Mesendoderm (in vitro differentiated cells): ENCODE measurements at regions not wholly inside any gene's neighbourhood (a gene's known extent, or its start where the extent isn't known, plus 50 kb on each side); places are given as distances from the start of the nearest gene placed in this dataset.
A peak's percentile ranks its signal among the peaks of the same experiment; 100 is the strongest.

Experiments
- DNase-seq: peaks from one replicate; pipeline ENCODE4 v3.0.0; 2013
- H2AK5ac ChIP-seq: 2 replicates; pipeline ENCODE4 v1.6.1; 2013; ENCODE audit warnings: low read length, inconsistent platforms
- H2BK120ac ChIP-seq: 2 replicates; pipeline ENCODE4 v1.6.1; 2013; ENCODE audit warnings: low read depth, mild to moderate bottlenecking, low read length, moderate library complexity, mixed read lengths
- H2BK15ac ChIP-seq: replicated peaks from 2 replicates; pipeline ENCODE4 v1.6.1; 2013; ENCODE audit warnings: low read depth, mild to moderate bottlenecking, moderate library complexity
- H2BK5ac ChIP-seq: 2 replicates; pipeline ENCODE4 v1.6.1; 2013; ENCODE audit warnings: low read length, inconsistent platforms
- H3K18ac ChIP-seq: 2 replicates; pipeline ENCODE4 v1.6.1; 2013; ENCODE audit warnings: mild to moderate bottlenecking, low read length, mixed read lengths
- H3K23ac ChIP-seq: one replicate; pipeline ENCODE4 v1.6.1; 2013; ENCODE audit warnings: low read length
- H3K27ac ChIP-seq: 2 replicates; pipeline ENCODE4 v1.5.1; 2013; ENCODE audit warnings: low read depth, mild to moderate bottlenecking, inconsistent platforms, low read length, moderate library complexity
- H3K27me3 ChIP-seq: 2 replicates; pipeline ENCODE4 v1.6.1; 2013; ENCODE audit warnings: low read length, control low read depth, mild to moderate bottlenecking, inconsistent platforms; ENCODE audit not compliant: insufficient read depth, poor library complexity
- H3K36me3 ChIP-seq: 2 replicates; pipeline ENCODE4 v1.6.1; 2013; ENCODE audit warnings: low read length, inconsistent platforms; ENCODE audit not compliant: control insufficient read depth, insufficient read depth
- H3K4ac ChIP-seq: one replicate; pipeline ENCODE4 v1.6.1; 2013; ENCODE audit warnings: low read depth, mild to moderate bottlenecking, low read length, moderate library complexity
- H3K4me1 ChIP-seq: 2 replicates; pipeline ENCODE4 v1.6.1; 2013; ENCODE audit warnings: low read depth, low read length, inconsistent platforms; ENCODE audit not compliant: control insufficient read depth
- H3K4me2 ChIP-seq: 2 replicates; pipeline ENCODE4 v1.6.1; 2013; ENCODE audit warnings: low read length
- H3K4me3 ChIP-seq: 2 replicates; pipeline ENCODE4 v1.5.1; 2013; ENCODE audit warnings: mild to moderate bottlenecking, low read length
- H3K56ac ChIP-seq: one replicate; pipeline ENCODE4 v1.6.1; 2013; ENCODE audit warnings: low read length
- H3K79me1 ChIP-seq: 2 replicates; pipeline ENCODE4 v1.6.1; 2013; ENCODE audit warnings: low read length, inconsistent platforms
- H3K79me2 ChIP-seq: 2 replicates; pipeline ENCODE4 v1.6.1; 2013; ENCODE audit warnings: mild to moderate bottlenecking, low read length; ENCODE audit not compliant: control insufficient read depth, insufficient read depth
- H3K9ac ChIP-seq: 2 replicates; pipeline ENCODE4 v1.6.1; 2013; ENCODE audit warnings: low read length, inconsistent platforms
- H4K5ac ChIP-seq: one replicate; pipeline ENCODE4 v1.6.1; 2013; ENCODE audit warnings: low read length
- H4K8ac ChIP-seq: one replicate; pipeline ENCODE4 v1.6.1; 2013; ENCODE audit warnings: low read depth, mild to moderate bottlenecking, control low read depth, low read length, moderate library complexity
- WGBS: extraction: QIAGEN DNeasy Blood & Tissue Kit; methylation state at CpG from one replicate; pipeline ENCODE4 v1.1.7; 2013; ENCODE audit warnings: low lambda C conversion rate, missing lambda C conversion rate; ENCODE audit not compliant: insufficient coverage; ENCODE audit errors: extremely low coverage; 5-methylcytosine and 5-hydroxymethylcytosine counted together

DNA sequence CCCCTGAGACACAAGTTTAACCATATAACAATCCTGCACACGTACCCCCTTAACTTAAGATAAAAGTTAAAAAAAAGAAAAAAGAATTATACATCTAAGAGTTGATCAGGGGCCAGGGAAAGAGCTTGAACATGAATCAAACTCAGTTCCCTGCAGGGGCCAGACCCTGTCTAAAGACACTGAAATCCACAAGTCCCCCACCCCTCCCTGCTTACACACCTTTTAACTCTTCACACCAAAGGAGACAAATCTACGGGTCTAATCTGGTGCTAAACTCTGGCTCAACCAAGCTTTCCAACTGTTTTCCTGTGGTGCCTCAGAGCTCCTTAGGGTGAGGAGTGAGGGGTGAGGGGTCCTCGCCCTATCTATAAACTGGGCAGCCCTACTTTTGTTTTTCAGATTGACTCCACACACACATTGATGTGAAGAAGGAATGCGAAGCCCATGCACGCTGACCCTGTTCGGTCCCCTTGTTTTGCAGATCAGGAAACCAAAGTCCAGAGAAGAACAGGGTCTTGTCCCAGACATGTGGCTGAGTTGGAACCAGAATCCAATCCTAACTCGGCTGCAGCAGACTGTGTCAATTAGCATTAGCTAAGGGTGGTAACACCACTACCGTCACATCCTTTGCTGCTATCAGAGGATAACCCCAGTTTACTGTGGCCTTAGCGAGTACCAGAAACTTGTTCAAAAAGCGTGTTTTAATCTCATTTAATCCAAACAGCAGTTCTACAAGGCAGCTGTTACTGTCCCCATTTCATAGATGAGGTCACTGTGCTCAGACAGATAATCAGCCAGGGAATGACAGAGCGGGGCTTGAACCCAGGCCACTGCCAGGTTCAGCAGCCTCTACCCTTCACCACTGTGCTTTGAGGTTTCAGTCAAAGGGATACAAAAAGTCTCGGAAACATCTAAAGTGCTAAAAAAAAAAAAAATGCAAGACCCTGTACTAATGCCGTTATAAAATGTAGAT, 145.2 kb upstream of the SYT13 start:
- H2AK5ac ChIP-seq = no peak overlapping the region
- DNase-seq = peak; percentile 77
- peaks cover 11% of the 10 kb centered on the region for H3K4me1 ChIP-seq
- H2BK120ac ChIP-seq = peak overlapping the region; percentile 7
- H3K4me3 ChIP-seq = no peak overlapping the region
- no peak overlapping the region for H3K23ac ChIP-seq
- peak overlapping the region; percentile 16 for H3K27ac ChIP-seq
- no peaks in the 10 kb centered on the region for H3K79me1 ChIP-seq
- H3K27me3 ChIP-seq = no peaks in the 10 kb centered on the region
- H3K18ac ChIP-seq = peak overlapping the region; percentile 69
- no peaks in the 10 kb centered on the region for H3K36me3 ChIP-seq
- peak overlapping the region; percentile 3 for H2BK5ac ChIP-seq
- peak overlapping the region; percentile 73 for H3K56ac ChIP-seq
- no peak overlapping the region for H2BK15ac ChIP-seq
- WGBS = no CpG with 5 or more reads among the region's 13 CpGs
- peak overlapping the region; percentile 41 for H3K4ac ChIP-seq
- H4K8ac ChIP-seq = no peak overlapping the region
- H4K5ac ChIP-seq = no peak overlapping the region
- H3K4me2 ChIP-seq = no peak overlapping the region
- H3K9ac ChIP-seq = no peak overlapping the region
- H3K79me2 ChIP-seq = no peaks in the 10 kb centered on the region

DNA sequence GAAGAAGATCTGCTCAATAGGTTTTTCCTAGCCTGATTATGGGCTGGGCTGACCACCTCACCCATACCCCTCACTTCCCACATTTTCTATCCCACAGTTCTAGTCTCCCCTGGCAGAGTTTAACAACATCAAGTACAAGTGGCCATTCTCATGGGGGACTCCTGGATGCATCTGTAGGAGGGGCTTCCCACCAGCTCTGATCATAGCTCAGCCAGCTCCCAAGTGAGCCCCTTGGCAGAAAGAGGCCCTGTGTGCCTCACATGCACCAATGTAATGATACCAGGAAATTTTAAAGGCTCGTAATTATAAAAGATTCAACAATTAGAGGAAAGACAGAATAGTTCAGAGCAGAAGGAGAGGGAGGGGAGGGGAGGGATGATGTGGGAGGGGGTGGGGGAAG, 144.2 kb upstream of the SYT13 start:
- Histone ChIP-seq H3K18ac (peak overlapping the region; percentile 52), H3K79me1 (no peaks in the 10 kb centered on the region), H2BK15ac (peak overlapping the region; percentile 23), H3K4ac (no peak overlapping the region), H2BK5ac (no peak overlapping the region), H2AK5ac (no peak overlapping the region), H3K79me2 (no peaks in the 10 kb centered on the region), H3K4me3 (no peak overlapping the region), H3K4me1 (peaks cover 11% of the 10 kb centered on the region), H3K9ac (no peak overlapping the region), H3K27ac (no peak overlapping the region), H4K8ac (no peak overlapping the region), H3K27me3 (no peaks in the 10 kb centered on the region), H3K36me3 (no peaks in the 10 kb centered on the region), H3K4me2 (no peak overlapping the region), H2BK120ac (peak overlapping the region; percentile 37), H3K56ac (no peak overlapping the region), H4K5ac (no peak overlapping the region), H3K23ac (no peak overlapping the region)
- no CpG with 5 or more reads among the region's 1 CpG for WGBS
- DNase-seq = no peak

DNA sequence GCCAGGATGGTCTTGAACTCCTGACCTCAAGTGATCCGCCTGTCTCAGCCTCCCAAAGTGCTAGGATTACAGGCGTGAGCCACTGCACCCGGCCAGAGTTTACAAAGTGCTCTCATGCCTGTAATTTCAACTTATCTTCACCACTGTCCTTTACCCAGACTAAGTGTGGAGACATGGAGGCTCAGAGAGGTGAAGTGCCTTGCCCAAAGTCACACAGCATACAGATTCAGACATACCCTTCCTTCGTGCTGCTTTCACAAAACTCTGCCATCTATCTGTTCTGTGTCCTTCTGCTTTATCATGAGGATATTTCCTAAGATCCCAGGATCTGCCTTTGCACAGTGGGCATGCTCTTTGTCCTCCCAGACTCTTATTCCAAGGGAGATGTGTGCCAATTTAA, 143.6 kb upstream of the SYT13 start:
- no peak overlapping the region for H3K23ac ChIP-seq
- no peak overlapping the region for H2BK5ac ChIP-seq
- H3K56ac ChIP-seq = no peak overlapping the region
- no peak overlapping the region for H2BK15ac ChIP-seq
- no peaks in the 10 kb centered on the region for H3K79me2 ChIP-seq
- no peak overlapping the region for H4K5ac ChIP-seq
- H3K4me3 ChIP-seq = no peak overlapping the region
- no CpG with 5 or more reads among the region's 4 CpGs for WGBS
- no peak overlapping the region for H3K27ac ChIP-seq
- no peak for DNase-seq
- no peaks in the 10 kb centered on the region for H3K79me1 ChIP-seq
- no peak overlapping the region for H3K4me2 ChIP-seq
- H3K4me1 ChIP-seq = peaks cover 11% of the 10 kb centered on the region
- no peaks in the 10 kb centered on the region for H3K36me3 ChIP-seq
- no peak overlapping the region for H3K9ac ChIP-seq
- H3K4ac ChIP-seq = no peak overlapping the region
- H3K27me3 ChIP-seq = no peaks in the 10 kb centered on the region
- H4K8ac ChIP-seq = no peak overlapping the region
- no peak overlapping the region for H2BK120ac ChIP-seq
- no peak overlapping the region for H3K18ac ChIP-seq
- H2AK5ac ChIP-seq = no peak overlapping the region

DNA sequence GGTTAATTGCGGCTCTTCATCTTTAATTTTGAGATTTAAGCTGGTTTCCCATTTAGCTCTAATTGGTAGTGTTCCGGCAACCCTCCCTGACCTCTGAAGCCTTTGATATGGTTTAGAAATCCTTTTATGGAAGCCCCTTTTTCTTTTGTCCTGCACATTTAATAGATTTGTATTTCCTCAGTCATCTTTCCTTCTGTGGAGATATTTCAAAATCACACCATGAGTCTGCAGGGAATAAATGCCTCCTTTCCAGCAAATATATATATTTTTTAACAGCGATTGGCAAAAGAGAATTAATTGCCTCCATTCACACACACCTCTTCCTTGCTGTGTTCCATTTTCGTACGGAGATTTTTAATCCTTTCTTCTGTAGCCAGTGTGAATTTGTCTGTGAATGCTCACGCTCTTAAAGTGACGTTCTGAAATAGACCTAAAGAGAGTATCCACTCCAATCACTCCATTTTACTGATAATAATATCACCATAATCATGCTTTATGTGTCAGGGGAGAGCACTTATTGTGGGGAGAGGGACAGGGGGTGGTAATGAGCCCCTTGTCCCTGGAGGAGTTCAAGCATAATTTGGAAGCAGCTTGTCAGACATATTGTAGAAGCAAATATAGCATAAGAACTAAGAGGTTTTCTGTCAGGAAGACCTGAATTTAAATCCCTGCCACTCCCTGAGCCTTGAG, 142.5 kb upstream of the SYT13 start:
- Histone ChIP-seq H3K18ac (no peak overlapping the region), H3K4me2 (no peak overlapping the region), H3K27ac (no peak overlapping the region), H3K79me2 (no peaks in the 10 kb centered on the region), H4K8ac (no peak overlapping the region), H2BK5ac (no peak overlapping the region), H3K4me3 (no peak overlapping the region), H3K56ac (no peak overlapping the region), H3K79me1 (no peaks in the 10 kb centered on the region), H3K27me3 (no peaks in the 10 kb centered on the region), H3K36me3 (no peaks in the 10 kb centered on the region), H3K23ac (no peak overlapping the region), H4K5ac (no peak overlapping the region), H2BK15ac (no peak overlapping the region), H2BK120ac (no peak overlapping the region), H3K9ac (no peak overlapping the region), H3K4ac (no peak overlapping the region), H3K4me1 (peaks cover 11% of the 10 kb centered on the region), H2AK5ac (no peak overlapping the region)
- no peak for DNase-seq
- no CpG with 5 or more reads among the region's 7 CpGs for WGBS

DNA sequence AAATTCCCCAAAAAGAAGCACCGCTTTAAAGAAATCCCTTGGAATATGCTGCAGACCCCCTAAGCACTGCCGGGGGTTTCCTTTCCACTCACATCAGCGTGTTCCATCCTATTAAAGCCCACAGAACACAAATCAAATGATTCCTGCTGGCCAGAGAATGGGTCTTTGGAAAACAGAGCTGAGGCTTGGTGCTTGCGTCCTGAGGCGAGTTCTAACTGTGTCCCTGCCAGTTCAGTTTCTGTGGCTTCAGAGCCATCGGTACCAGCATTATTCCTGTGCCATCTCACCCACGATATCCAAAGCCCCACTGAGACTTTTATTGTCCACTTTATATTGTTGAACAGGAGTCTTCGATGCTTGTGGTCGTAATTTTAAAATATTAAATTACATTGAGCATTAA, 142.0 kb upstream of the SYT13 start:
- Histone ChIP-seq H3K79me1 (no peaks in the 10 kb centered on the region), H3K4me3 (no peak overlapping the region), H3K56ac (no peak overlapping the region), H3K36me3 (no peaks in the 10 kb centered on the region), H4K8ac (no peak overlapping the region), H3K79me2 (no peaks in the 10 kb centered on the region), H3K4me1 (peaks cover 11% of the 10 kb centered on the region), H3K27me3 (no peaks in the 10 kb centered on the region), H3K23ac (no peak overlapping the region), H3K9ac (no peak overlapping the region), H3K4me2 (no peak overlapping the region), H3K4ac (no peak overlapping the region), H4K5ac (no peak overlapping the region), H2BK120ac (no peak overlapping the region), H2BK5ac (no peak overlapping the region), H3K27ac (no peak overlapping the region), H2AK5ac (no peak overlapping the region), H3K18ac (no peak overlapping the region), H2BK15ac (no peak overlapping the region)
- no CpG with 5 or more reads among the region's 9 CpGs for WGBS
- DNase-seq = no peak
